ENCODE measurements at regions not wholly inside any gene's neighbourhood (a gene's known extent, or its start where the extent isn't known, plus 50 kb on each side); places are given as distances from the start of the nearest gene placed in this dataset.
A peak's percentile ranks its signal among the peaks of the same experiment; 100 is the strongest.

- TF ChIP-seq ZNF274 (IDR thresholded peaks at IDR 0.05; ENCODE audit: borderline replicate concordance, low read depth, low read length): peak; percentile 69; the same call in 1 of the 2 replicates
- TF ChIP-seq ZNF740 (CRISPR knock-in tag; IDR thresholded peaks at IDR 0.05): no peak
- 0 out of 4 replicates have a peak, but pooled peaks of 1 of the 2 experiments have one; percentile 53 for TF ChIP-seq ZNF740 (tag; IDR thresholded peaks at IDR 0.05)
- TF ChIP-seq TBL1XR1 (IDR thresholded peaks at IDR 0.05; ENCODE audit: low read length in 2 of 2): peak; percentile 56 to 64; a peak in 1 of 4 replicates
- TF ChIP-seq VEZF1 (CRISPR knock-in tag; IDR thresholded peaks at IDR 0.05): no peak
- no peak for TF ChIP-seq ELF2 (CRISPR knock-in tag; IDR thresholded peaks at IDR 0.05)
- TF ChIP-seq BMI1 (IDR thresholded peaks at IDR 0.05; ENCODE audit: low read length): no peak
- TF ChIP-seq ZNF395 (CRISPR knock-in tag; IDR thresholded peaks at IDR 0.05): peak; percentile 36; the same call in 1 of the 2 replicates
- no peak for TF ChIP-seq CSDE1 (IDR thresholded peaks at IDR 0.05)
- TF ChIP-seq KDM1A (IDR thresholded peaks at IDR 0.05): peak in 1 of 2 experiments; percentile 46; a peak in 1 of 4 replicates
- TF ChIP-seq HDAC1 (IDR thresholded peaks at IDR 0.05): no peak
- no peak for TF ChIP-seq SMARCC2 (IDR thresholded peaks at IDR 0.05; ENCODE audit: low read depth)
- peak; percentile 74; the same call in 1 of the 2 replicates for TF ChIP-seq ZNF311 (CRISPR knock-in tag; IDR thresholded peaks at IDR 0.05)
- 0 out of 2 replicates have a peak, but pooled peaks have one; percentile 6 for TF ChIP-seq REST (IDR thresholded peaks at IDR 0.05; ENCODE audit: borderline replicate concordance)
- TF ChIP-seq REST (CRISPR knock-in tag; IDR thresholded peaks at IDR 0.05; ENCODE audit: low read depth): no peak
- TF ChIP-seq SMARCB1 (IDR thresholded peaks at IDR 0.05; ENCODE audit: insufficient read length, low read depth): no peak
- no peak for TF ChIP-seq ZNF79 (CRISPR knock-in tag; IDR thresholded peaks at IDR 0.05; ENCODE audit: low read depth)
- TF ChIP-seq TCFL5 (CRISPR knock-in tag; conservative IDR thresholded peaks at IDR 0.05): no peak
These were observed 932.1 kb downstream of the QKI start (continued) for GRCh38 chr6:164346631-164347030.

All from K562 (cell line).